HG03196 (cell line): ENCODE measurements at regions not wholly inside any gene's neighbourhood (a gene's known extent, or its start where the extent isn't known, plus 50 kb on each side); places are given as distances from the start of the nearest gene placed in this dataset.
"Not testable (repeated sequence)": the region's sequence is repeated elsewhere in the genome, so short reads cannot be mapped to it uniquely, and the experiment has no call there.

Source experiments
- ATAC-seq: cut with Tn5 transposase; IDR thresholded peaks from one replicate; pipeline ENCODE4 v1.9.1; 2021; ENCODE audit not compliant: unreplicated experiment

GRCh38 chr5:15346738-15347137 is 153.2 kb upstream of the FBXL7 start:
- no peak for ATAC-seq

GRCh38 chr5:15344954-15345353 is 155.0 kb upstream of the FBXL7 start:
- ATAC-seq = no peak

GRCh38 chr5:15338546-15338945 is 161.4 kb upstream of the FBXL7 start:
- ATAC-seq = no peak

GRCh38 chr5:15334551-15335266 is 165.3 kb upstream of the FBXL7 start:
- no peak for ATAC-seq

- ATAC-seq = no peak
Measured at GRCh38 chr5:15333091-15333490, 166.9 kb upstream of the FBXL7 start.

GRCh38 chr5:15326932-15327331 is 173.0 kb upstream of the FBXL7 start:
- no peak for ATAC-seq

GRCh38 chr5:15326471-15326870 is 173.5 kb upstream of the FBXL7 start:
- no peak for ATAC-seq

- no peak for ATAC-seq
Measured at GRCh38 chr5:15322421-15322820, 177.6 kb upstream of the FBXL7 start.

GRCh38 chr5:15321776-15322175 is 178.2 kb upstream of the FBXL7 start:
- ATAC-seq = no peak

- ATAC-seq = no peak
Measured at GRCh38 chr5:15320871-15321270, 179.1 kb upstream of the FBXL7 start.

GRCh38 chr5:15304914-15305834 is 194.8 kb upstream of the FBXL7 start:
- ATAC-seq = no peak

GRCh38 chr5:15304066-15304731 is 195.8 kb upstream of the FBXL7 start:
- ATAC-seq = no peak

GRCh38 chr5:15300141-15300540 is 199.8 kb upstream of the FBXL7 start:
- ATAC-seq = no peak

- ATAC-seq = no peak
Measured at GRCh38 chr5:15290953-15291352, 209.0 kb upstream of the FBXL7 start.

GRCh38 chr5:15286650-15287049 is 213.3 kb upstream of the FBXL7 start:
- ATAC-seq = no peak

GRCh38 chr5:15285901-15286583 is 213.9 kb upstream of the FBXL7 start:
- no peak for ATAC-seq

- no peak for ATAC-seq
Measured at GRCh38 chr5:15284706-15285105, 215.3 kb upstream of the FBXL7 start.

- no peak for ATAC-seq
Measured at GRCh38 chr5:15283076-15283475, 216.9 kb upstream of the FBXL7 start.

- no peak for ATAC-seq
Measured at GRCh38 chr5:15282611-15283010, 217.4 kb upstream of the FBXL7 start.

- not testable (repeated sequence) for ATAC-seq
Measured at GRCh38 chr5:15271596-15271995, 228.4 kb upstream of the FBXL7 start.

- ATAC-seq = no peak
Measured at GRCh38 chr5:15267966-15268365, 232.0 kb upstream of the FBXL7 start.
